GM12878 (cell line): ENCODE measurements at regions not wholly inside any gene's neighbourhood (a gene's known extent, or its start where the extent isn't known, plus 50 kb on each side); places are given as distances from the start of the nearest gene placed in this dataset.

Experiments used
- CBX3 ChIP-seq: fragments of 200-600 bp; sonication (generic); IDR thresholded peaks from 2 replicates; pipeline ENCODE4 v1.6.1; 2016; ENCODE audit warnings: low read depth, borderline replicate concordance
- EZH2 ChIP-seq: IDR thresholded peaks from 2 replicates; pipeline ENCODE4 v1.6.1; 2012; ENCODE audit warnings: low read depth, mild to moderate bottlenecking, control low read depth, inconsistent platforms, low read length, borderline replicate concordance; ENCODE audit not compliant: control insufficient read depth
- HDAC2 ChIP-seq: fragments of 200-600 bp; sonication (generic); IDR thresholded peaks from 2 replicates; pipeline ENCODE4 v1.6.1; 2017
- JUNB ChIP-seq: IDR thresholded peaks from 2 replicates; pipeline ENCODE4 v1.6.1; 2016; ENCODE audit warnings: antibody characterized with exemption, mild to moderate bottlenecking
- POLR2A ChIP-seq: IDR thresholded peaks from 2 replicates; pipeline ENCODE4 v1.6.1; 2011; ENCODE audit warnings: low read depth, mild to moderate bottlenecking, low read length
- TARDBP ChIP-seq: IDR thresholded peaks from 2 replicates; pipeline ENCODE4 v1.6.1; 2016; ENCODE audit warnings: borderline replicate concordance
- ZNF274 ChIP-seq: IDR thresholded peaks from one replicate; pipeline ENCODE4 v1.8.0; 2011; ENCODE audit not compliant: insufficient read length, insufficient read depth
- TF ChIP-seq, protein P1 (sequence below), 3 experiments: IDR thresholded peaks in 2 of 3; conservative IDR thresholded peaks in 1 of 3; 2 replicates each; pipeline ENCODE4 v1.5.1; 2011; ENCODE audit warnings: low read depth in 3 of 3, low read length in 3 of 3, mild to moderate bottlenecking in 3 of 3, control low read depth in 2 of 3, moderate library complexity in 2 of 3, inconsistent platforms in 1 of 3, mixed read lengths in 1 of 3; ENCODE audit not compliant: control insufficient read depth in 2 of 3, insufficient read depth in 1 of 3; ENCODE audit errors: extremely low read depth in 1 of 3

DNA sequence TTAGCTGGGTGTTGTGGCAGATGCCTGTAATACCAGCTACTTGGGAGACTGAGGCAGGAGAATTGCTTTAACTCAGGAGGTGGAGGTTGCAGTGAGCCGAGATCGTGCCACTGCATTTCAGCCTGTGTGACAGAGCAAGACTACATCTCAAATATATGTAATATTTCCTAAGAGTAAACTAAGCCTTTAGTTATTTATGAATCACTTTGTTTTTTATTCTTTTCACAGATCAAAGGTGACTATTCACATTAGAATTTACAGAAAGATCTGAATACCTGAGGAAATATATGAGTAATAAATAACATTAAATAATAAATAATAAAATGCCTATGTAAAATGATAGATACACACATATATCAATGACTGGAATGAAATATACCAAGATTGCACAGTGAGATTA is 630.8 kb upstream of the IMPG1 start:
- TF ChIP-seq, protein P1, sequence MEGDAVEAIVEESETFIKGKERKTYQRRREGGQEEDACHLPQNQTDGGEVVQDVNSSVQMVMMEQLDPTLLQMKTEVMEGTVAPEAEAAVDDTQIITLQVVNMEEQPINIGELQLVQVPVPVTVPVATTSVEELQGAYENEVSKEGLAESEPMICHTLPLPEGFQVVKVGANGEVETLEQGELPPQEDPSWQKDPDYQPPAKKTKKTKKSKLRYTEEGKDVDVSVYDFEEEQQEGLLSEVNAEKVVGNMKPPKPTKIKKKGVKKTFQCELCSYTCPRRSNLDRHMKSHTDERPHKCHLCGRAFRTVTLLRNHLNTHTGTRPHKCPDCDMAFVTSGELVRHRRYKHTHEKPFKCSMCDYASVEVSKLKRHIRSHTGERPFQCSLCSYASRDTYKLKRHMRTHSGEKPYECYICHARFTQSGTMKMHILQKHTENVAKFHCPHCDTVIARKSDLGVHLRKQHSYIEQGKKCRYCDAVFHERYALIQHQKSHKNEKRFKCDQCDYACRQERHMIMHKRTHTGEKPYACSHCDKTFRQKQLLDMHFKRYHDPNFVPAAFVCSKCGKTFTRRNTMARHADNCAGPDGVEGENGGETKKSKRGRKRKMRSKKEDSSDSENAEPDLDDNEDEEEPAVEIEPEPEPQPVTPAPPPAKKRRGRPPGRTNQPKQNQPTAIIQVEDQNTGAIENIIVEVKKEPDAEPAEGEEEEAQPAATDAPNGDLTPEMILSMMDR (IDR thresholded peaks at IDR 0.05 in 2 of 3, conservative IDR thresholded peaks at IDR 0.05 in 1 of 3; ENCODE audit: control insufficient read depth in 2 of 3, extremely low read depth in 1 of 3, insufficient read depth in 1 of 3, low read depth in 3 of 3, low read length in 3 of 3) = no peak
- TF ChIP-seq POLR2A (no peak), CBX3 (no peak), ZNF274 (no peak), JUNB (no peak), TARDBP (no peak), EZH2 (no peak), HDAC2 (no peak)
